AG08396 (cell line): ENCODE measurements at regions not wholly inside any gene's neighbourhood (a gene's known extent, or its start where the extent isn't known, plus 50 kb on each side); places are given as distances from the start of the nearest gene placed in this dataset.
"Not testable (repeated sequence)": the region's sequence is repeated elsewhere in the genome, so short reads cannot be mapped to it uniquely, and the experiment has no call there.

Source experiments
- DNase-seq: peaks from one replicate; pipeline ENCODE4 v3.0.0; 2012; ENCODE audit warnings: low spot score, mixed read lengths

DNA sequence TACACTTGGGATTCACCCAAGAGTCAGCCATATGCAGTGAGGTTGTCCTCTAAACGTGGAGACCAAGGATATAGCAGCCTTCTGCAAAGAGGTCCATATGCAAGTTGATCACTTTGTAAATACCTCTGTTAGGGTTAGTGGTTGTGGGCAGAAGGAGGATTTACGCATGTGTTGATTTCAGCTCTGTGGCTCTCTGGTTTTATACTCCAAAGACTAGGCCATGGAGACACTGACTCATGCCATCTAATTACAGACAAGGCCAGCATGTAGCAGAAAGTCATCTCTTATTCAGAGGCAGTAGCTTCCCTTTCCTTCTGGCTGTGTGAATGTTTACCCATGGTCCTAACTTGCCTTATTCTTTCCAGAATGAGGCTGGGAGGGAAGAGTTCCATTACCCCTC lies 140.9 kb upstream of the GOLGA6L4 start:
- DNase-seq = not testable (repeated sequence)

DNA sequence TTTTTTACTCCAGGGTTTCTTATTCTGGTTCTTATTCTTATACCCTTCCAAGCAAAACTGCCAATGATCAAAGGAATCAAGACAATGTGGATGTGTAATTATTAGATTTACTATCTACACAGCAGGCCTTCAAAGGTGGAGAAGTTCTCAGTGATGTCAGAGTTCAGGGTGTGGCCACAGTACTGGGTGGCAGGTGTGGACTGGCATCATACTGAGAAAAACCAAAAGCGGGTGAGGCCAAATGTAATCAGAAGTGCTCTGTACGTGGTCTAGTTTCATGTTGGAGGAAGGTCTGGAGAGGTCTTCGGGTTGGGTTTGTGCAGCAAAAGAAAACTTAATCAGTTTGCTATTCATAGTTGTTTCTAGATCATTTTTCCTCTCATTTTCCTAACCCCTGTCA lies 138.5 kb upstream of the GOLGA6L4 start:
- not testable (repeated sequence) for DNase-seq

DNA sequence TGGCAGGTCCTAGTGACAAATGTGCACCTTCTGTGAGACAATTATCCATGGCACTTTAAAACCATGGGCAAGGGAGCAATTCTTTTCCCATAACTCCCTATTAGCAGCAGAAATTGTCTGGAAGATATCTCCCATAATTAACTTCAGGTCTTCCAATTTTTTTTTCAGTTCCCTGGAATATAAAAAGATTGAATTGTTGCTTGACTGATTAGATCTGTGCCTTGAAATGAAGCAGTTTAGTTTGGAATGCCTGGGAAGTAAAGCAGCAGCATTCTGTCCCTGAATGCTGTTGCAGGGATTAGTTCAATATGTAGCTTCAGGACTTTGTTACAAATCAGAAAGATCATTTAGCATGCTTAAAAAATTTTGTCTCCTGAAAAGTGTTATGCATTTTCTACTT lies 137.0 kb upstream of the GOLGA6L4 start:
- no peak for DNase-seq

DNA sequence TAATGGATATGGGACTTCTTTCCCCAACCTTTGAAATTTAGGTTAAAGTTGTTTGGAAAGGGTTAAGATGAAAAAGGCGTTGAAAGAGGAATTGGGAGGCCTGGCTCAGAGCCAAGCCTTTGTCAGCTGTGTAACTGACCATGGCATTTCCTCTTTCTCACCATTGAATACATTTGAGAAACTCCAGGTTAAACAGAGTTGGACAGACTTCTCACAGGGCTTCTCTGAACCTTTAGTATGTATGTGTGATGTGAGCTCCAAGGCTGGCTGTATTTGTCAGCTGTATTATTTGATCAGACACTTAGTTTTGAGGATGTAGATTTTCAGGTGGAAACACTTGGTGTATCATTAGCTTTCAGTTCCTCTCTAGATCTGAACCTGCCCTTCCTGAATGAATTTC lies 136.4 kb upstream of the GOLGA6L4 start:
- DNase-seq = no peak

DNA sequence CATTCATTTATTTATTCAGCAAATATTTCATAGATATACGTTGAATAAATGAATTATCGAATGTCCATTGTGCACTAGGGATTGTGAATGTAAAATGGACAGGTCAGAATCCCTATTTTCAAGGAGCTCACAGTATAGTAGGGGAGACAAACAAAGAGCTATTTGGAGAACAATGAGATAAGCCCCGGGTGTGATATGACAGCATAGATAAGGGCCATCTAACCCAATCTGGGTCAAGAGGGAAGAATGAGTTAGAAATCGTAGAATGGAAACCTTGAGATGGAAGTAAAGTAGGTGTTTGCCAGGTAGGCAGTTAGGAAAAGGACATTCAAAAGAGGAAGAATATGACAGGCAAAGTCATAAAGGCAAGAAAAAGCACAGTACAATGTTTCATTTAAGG lies 132.2 kb upstream of the GOLGA6L4 start:
- DNase-seq = no peak

DNA sequence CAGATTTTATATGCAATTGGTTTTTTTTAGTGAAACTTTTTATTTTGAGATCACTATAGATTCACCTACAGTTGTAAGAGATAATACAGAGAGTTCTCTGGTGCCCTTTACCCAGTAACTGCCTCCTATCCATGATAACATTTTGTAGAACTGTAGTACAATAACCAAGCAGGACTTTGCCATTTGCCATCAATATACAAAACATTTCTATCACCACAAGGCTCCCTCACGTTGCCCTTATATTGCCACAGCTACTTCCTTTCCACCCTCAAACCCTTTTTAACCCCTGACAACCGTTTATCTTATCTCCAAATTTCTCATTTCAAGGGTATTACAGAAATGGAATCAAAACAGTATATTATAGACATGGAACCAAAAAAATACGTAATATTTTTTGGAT lies 130.7 kb upstream of the GOLGA6L4 start:
- no peak for DNase-seq

DNA sequence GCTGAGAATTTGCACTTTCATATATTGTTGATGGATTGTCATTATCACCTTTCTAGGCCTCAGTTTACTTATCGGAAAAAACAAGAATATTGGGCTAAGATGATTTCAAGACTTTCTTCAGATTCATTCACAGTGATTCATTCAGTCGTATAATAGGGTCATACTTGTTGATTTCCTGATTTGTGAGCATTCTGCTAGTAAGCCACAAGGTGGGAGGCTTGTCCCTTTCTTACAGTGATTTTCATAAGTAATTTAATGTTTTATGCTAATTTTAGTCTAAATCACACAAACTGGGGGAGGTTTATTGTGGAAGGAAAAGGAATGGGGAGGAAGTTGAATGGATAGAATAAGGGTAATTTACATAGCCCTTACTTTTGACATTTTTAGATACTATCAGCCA lies 126.8 kb upstream of the GOLGA6L4 start:
- no peak for DNase-seq

DNA sequence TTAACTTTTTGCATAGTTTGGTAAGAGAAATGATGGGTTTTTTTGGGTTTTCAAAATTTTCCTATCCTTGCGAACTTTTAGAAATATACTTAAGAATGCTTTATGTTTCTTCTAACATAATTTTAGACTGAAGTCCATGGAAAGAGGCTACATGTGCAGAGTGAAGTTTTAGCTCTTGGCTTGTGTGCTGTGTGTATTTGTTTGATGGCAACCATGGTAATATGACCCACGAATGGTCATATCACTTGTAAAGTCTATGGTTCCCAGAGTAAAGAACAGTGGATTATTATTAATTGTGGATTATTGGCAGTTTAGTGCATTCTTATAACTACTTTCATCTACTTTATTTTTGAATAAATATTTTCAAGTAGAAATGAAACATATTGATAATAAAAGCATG lies 124.0 kb upstream of the GOLGA6L4 start:
- DNase-seq = no peak

DNA sequence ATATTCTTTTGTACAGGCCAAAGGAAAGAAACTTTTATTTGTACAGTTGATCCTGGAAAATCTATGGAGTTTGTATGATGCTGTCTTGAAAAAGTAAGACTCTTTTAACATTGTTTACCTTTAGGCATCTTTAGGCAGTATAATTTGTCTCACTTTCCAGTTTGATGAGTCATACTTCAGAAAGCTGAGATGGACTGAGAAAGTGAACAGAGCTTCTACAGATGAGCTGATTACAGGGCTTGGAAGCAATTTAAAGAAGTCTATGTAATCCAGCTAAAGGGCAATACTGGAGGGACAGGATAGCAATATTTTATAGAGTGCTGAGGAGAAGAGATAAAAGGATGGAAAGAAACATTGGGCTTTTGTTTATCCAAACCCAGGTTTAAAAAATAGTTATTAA lies 123.5 kb upstream of the GOLGA6L4 start:
- no peak for DNase-seq

DNA sequence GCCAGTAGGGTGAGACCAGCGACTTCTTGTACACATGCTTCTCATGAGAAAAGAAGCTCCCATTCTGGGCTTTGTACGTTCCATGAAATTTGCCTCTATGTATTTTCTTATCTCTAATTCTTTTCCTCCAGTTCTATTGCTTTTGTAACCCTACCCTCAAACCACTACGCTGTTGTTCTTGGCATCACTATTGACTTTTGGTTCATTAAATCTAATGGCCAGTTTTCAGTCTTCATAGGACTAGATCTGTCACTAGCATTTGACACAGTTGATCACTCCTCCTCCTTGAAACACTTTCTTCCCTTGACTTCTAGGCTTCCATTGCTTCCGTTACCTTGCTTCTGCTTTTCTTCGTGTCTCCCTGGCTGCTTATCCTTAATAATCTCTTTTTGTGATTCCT lies 121.7 kb upstream of the GOLGA6L4 start:
- no peak for DNase-seq

DNA sequence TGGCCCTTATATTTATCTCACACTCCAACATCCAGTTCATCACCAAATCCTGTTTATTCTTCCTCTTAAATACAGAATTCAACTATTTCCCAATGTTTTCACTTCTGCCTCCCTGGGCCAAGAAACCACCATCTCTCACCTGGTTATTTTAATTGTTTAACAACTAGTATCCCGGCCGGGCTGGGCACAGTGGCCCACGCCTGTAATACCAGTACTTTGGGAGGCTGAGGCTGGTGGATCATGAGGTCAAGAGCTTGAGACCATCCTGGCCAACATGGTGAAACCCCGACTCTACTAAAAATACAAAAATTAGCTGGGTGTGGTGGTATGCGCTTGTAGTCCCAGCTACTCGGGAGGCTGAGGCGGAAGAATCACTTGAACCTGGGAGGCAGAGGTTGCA lies 120.9 kb upstream of the GOLGA6L4 start:
- DNase-seq = not testable (repeated sequence)

DNA sequence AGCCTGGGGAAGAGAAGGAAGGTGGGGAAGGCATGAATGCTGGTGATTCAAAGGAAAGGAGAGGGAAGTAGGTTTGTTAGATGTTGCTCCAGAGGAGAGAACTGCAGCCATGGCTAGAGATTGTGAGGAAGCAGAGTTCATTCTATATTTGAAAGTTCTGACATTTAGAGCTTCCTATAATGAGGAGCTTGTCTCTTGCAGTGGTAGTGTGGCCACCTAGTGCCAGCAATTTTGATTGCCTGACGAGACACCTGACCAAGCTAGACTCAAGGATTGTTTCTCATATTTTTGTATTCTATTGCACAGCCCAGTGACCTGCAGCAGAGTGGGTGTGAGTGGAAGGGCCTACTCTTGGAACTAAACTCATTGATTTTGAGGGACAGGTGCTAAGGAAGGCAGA lies 116.2 kb upstream of the GOLGA6L4 start:
- DNase-seq = not testable (repeated sequence)

DNA sequence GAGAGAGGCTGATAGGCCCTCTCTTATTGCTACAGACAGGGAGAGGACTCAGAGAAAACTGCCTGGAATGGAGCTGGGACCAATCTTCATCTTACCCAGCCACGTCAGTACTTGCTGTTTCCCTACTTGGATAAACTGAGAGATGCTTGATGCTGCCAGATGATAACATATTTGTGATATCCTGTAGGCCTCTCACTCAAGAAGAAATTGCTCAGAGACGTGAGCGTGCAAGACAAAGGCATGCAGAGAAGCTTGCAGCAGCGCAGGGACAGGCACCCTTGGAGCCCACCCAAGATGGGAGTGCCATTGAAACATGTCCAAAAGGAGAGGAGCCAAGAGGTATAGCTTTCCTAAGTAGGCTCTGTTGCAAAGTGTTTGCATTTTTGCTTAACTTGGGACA lies 114.7 kb upstream of the GOLGA6L4 start:
- not testable (repeated sequence) for DNase-seq

DNA sequence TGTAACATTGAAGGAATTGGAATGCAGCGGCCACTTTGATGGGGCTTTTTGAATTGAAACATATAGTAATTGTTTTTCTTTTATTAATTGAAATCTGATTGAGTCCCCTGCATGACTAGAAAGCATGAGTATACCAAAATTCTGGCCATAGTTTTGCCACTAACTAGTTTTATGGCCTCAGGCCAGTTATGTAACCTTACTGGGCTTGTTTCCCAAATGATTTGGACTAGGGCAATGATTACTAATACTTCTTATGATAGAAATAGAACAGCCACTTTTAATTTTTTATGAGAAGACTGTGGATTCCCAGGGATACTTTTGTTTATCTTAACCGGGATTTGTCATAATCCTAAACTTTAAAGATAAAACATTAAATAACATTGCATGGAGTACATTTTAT lies 106.9 kb upstream of the GOLGA6L4 start:
- DNase-seq = not testable (repeated sequence)

DNA sequence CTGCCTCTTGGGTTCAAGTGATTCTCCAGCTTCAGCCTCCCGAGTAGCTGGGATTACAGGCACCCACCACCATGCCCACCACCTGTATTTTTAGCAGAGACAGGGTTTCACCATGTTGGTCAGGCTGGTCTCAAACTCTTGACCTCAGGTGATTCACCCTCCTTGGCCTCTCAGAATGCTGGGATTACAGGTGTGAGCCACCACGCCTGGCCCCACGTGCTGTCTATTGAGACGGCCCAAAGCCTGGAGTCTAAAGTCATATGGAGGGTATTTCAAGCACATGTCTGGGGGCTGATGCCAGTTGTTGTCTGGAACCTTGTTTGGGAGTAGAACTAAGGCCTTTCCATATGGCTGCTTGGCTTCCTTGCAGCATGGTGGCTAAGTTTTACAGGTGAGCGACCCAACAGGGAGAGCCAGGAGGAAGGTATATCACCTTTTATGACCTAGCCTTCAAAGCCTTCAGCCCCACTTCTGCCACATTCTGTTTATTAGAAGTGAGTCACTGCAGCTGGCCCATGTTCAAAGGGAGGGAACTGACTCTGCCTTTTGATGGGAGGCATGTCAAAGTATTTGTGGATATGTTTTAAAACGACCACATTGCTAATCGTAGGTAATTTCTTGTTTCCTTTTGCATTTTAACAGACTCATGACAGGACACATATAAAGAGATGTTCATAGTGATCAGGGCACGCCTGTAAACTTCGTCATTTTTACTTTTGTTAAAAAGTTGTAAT lies 105.3 kb upstream of the GOLGA6L4 start:
- not testable (repeated sequence) for DNase-seq

DNA sequence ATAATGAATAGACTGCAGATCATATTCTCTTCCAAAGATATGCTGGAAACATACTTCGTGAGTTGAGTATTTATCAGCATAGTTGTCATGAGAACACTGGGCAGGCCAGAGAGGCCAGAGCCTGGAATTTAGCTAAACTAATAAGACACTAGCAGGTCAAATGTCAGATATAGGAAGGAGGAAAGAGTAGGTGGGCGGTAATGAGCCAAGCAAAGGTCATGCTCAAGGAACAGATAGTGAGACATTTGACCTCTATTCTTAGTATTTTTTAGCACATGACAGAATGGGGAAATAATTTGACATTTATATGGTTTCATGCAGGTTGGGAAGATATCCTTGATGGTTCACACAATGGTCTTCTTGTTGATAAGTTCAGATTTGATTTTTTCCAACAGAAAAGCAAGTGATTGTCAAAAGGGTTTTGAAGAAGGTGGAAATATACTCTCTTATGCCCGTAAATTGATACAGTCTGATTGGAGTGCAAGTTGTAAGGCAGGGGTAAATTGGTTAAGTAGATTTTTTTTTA lies 99.6 kb upstream of the GOLGA6L4 start:
- DNase-seq = not testable (repeated sequence)

DNA sequence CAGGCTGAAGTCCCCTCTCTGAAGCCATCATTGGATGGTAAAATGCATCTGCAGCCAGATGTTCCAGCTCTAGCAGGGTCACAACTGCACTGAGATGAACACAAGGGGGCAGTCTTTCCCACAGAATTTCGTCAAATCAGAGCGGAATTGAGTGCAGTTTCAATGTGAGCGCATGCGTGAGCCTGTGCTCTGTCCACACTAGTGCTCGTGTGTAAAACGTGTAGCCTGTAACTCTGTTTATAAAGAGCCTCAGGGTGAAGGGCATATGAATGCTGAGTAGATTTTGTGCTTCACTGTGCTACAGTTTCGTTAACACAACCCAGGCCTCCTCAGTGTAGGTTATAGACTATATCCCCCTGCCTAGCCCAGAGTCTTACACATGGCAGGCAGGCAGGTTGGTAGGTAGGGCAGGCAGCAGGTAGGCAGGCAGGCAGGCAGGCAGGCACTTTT lies 92.7 kb upstream of the GOLGA6L4 start:
- DNase-seq = peak; percentile 80

DNA sequence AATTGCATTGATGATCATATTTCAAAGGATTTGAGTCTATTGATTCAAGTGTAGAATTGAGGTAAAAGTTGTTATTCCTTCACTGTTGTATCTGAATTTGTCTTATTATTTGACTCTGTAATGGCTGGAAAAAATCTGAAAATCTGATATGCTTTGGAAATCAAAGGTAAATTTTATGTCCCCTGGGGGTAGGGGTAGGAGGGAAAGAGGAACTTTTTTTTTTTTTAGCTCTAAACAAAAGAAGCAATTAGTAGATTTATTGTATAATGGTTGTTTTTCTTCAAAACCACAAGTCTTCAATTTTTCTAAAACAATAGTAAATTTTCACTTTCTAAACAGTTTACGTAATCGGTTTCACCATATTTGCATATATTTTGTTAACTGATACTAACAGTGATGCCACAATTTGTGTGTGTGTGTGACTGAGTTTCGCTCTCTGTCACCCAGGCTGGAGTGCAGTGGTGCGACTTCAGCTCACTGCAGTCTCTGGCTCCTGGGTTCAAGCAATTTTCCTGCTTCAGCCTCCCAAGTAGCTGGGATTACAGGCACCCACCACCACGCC lies 91.7 kb upstream of the GOLGA6L4 start:
- no peak for DNase-seq

DNA sequence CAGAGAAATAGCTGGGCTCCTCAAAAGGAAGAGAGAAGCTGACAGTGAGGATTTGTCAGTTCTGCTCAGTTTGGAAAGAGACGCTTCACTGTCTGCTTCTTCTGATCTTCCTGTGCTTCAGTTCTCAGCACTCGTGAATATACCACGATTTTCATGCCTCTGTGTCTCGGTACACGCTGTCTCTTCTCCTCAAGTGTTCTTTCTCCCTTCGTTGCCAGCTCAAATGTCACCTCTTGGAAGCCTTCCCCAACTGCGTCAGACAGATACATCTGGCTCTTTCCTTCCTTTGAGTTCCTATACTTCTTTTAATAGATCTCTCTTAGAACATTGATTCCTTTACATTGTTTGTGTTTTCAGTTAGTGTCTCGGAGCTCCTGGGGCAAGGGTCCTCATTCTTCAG lies 90.6 kb upstream of the GOLGA6L4 start:
- DNase-seq = not testable (repeated sequence)

DNA sequence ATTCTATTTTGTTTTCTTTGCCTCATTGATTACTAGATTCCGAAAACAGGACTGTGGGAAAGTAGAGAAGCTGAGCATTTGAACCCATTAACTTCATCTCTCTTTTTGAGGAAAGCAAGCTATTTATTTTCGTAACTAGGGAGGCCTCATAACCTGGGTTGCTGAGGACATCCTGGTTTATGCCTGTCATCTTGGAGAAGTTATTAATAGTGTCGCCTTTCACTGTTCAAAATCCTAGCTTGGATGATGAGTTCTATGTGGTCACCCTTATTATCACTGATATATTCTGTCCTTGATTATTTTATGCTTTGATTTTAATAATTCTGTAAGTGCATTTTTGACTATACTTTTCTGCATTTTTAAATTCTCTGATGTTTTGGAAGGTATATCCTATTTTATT lies 89.3 kb upstream of the GOLGA6L4 start:
- not testable (repeated sequence) for DNase-seq

DNA sequence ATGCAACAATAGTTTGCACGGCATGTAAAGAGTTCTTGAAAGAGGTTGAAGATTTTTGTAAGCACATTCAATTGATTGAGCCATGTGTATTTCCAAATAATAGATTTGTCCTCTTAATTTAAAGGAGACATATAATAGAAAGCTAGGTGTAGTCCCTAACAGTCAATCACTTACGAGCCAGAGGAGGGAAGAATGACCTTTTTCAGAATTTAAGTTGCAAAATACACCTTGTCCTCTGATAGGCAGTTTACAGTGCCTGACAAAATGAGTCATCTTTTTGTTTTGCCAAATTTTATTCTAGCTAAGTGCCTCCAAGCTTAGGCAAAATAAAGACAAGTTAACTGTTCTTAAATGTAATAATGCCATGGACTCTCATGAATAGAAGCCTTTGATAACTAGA lies 88.3 kb upstream of the GOLGA6L4 start:
- DNase-seq = not testable (repeated sequence)

DNA sequence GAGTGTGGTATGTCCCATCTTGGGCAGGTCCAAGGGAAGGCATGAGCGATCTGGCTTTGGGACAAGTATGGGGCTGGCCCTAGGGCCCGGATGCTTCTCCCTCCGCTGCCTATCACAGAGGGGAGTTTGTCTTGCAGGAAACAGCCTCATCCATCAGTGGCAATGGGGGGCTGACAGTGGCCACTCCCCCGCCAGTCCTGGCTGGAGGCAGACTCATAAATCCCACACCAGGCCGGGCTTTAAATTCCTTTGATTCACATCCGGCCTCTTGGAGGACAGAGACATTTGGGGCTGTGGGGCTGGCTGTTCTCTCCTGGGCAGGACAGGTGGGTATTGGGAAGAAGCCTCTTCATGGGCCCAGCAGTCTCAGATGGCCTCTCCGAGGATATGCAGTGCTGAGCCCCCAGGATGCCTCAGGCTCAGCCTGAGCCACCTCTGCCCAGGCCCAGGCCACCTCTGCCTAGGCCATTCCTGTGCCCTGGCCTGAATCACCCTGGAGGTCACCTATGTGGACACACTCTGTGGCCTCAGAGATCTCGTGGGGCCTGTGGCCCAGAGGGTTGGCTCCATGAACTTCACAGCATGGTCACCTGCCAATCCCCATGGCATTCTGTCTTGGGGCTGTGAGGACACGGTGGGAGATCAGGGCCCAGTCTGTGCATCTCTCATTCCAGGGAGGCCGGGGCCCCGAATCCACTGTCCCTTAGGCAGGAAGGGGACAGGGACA lies 84.2 kb upstream of the GOLGA6L4 start:
- DNase-seq = peak; percentile 5

DNA sequence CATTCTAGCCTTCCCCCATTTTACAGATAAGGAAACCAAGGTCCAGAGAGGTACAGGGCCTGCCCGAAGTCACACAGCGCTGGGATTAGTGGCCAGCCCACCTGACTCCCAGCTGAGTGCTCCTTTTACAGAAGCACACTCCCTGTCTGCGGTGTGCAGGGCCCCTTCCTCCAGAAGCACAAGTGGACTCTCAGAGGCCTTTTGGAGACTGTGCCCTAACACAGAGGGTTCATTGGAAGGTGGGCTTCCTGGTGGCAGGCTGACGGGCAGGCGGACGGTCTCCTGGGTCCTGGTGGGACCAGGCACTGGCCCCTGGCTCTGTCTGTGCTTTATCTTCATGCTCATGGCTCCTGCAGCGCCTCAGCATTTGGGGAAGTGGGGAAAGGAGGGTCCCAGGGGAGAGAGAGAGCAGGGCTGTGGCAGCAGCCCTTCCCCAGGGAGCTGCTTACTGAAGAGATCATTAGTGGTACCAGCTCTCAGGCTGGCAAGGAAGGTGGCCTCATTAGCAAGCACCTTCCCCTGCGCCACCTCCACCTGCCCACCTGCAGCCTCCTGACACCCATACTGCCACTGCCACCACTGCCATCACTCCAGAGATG lies 83.1 kb upstream of the GOLGA6L4 start:
- DNase-seq = not testable (repeated sequence)
